GM23248 (cell line): ENCODE measurements at regions not wholly inside any gene's neighbourhood (a gene's known extent, or its start where the extent isn't known, plus 50 kb on each side); places are given as distances from the start of the nearest gene placed in this dataset.
"Not testable (repeated sequence)": the region's sequence is repeated elsewhere in the genome, so short reads cannot be mapped to it uniquely, and the experiment has no call there.

ENCODE experiments used
- EZH2 ChIP-seq: fragments of 200-600 bp; sonication (generic); IDR thresholded peaks from 2 replicates; pipeline ENCODE4 v1.6.1; 2018; ENCODE audit warnings: antibody characterized with exemption, mild to moderate bottlenecking; ENCODE audit not compliant: insufficient read depth, poor library complexity, severe bottlenecking
- EZH2phosphoT487 ChIP-seq: fragments of 200-600 bp; sonication (generic); IDR thresholded peaks from 2 replicates; pipeline ENCODE4 v1.6.1; 2018; ENCODE audit warnings: antibody characterized with exemption, moderate library complexity, mild to moderate bottlenecking, low read depth; ENCODE audit not compliant: insufficient read depth

- not testable (repeated sequence) for TF ChIP-seq EZH2phosphoT487, EZH2
Observed at GRCh38 chr6:16820262-16820661, 59.0 kb upstream of the ATXN1 start.
